ENCODE measurements at regions not wholly inside any gene's neighbourhood (a gene's known extent, or its start where the extent isn't known, plus 50 kb on each side); places are given as distances from the start of the nearest gene placed in this dataset.

DNA sequence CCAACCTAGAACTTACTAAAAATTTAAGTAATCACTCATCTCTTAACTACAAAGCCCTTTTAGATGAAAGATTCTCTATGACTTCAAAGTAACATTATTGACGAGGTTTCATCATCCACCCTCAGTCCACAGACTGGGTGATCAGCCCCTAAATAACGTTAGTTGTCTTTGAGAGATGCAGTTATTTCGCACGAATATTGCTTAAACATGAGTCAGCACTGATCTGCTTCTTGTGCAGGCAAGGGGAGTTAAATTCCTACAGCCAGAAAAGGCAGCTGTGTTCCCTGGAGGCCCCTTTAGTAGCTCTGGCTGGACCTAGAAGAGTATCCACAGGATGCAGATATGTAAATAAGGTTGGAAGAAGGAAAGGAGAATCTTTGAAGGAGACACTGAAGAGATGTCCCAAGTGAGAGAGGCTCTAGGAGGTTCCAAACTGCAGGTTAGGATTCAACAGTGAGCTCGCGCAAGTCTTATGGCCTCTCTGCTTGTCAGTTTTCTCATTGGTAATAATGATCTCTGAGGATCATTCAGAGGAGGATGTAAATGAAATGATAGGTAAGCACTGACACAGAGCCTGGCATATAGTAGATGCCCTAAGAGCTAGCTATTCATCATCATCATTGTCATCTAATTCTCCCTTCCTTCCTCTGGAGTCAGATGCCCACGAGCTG lies 122.2 kb upstream of the MAN2A1 start:
- no peak overlapping the region for H2AFZ ChIP-seq (ENCODE audit: low read length)
- H3K27me3 ChIP-seq (replicated peaks; ENCODE audit: insufficient read depth, low read length) = no peaks in the 10 kb centered on the region
- DNase-seq = no peak
- no peaks in the 10 kb centered on the region for H4K20me1 ChIP-seq (ENCODE audit: insufficient read depth, low read length)
- H3K79me2 ChIP-seq (ENCODE audit: low read length) = no peaks in the 10 kb centered on the region
- H3K27ac ChIP-seq (ENCODE audit: low read length) = no peak overlapping the region
- no peaks in the 10 kb centered on the region for H3K36me3 ChIP-seq (replicated peaks; ENCODE audit: insufficient read depth, low read length)
- H3K9me3 ChIP-seq (replicated peaks; ENCODE audit: insufficient read depth, low read length) = no peaks in the 10 kb centered on the region
- no peaks in the 10 kb centered on the region for H3K4me1 ChIP-seq (ENCODE audit: low read length)
- no peak overlapping the region for H3K4me2 ChIP-seq (ENCODE audit: low read depth, low read length)
- no peak overlapping the region for H3K9ac ChIP-seq (ENCODE audit: low read length)
- no peak overlapping the region for H3K4me3 ChIP-seq (ENCODE audit: low read length)
- no peaks in the 10 kb centered on the region for H3F3A ChIP-seq (ENCODE audit: insufficient read depth, low read length)
- no peak for TF ChIP-seq EZH2phosphoT487 (IDR thresholded peaks at IDR 0.05; ENCODE audit: low read length)
- TF ChIP-seq, protein P1, sequence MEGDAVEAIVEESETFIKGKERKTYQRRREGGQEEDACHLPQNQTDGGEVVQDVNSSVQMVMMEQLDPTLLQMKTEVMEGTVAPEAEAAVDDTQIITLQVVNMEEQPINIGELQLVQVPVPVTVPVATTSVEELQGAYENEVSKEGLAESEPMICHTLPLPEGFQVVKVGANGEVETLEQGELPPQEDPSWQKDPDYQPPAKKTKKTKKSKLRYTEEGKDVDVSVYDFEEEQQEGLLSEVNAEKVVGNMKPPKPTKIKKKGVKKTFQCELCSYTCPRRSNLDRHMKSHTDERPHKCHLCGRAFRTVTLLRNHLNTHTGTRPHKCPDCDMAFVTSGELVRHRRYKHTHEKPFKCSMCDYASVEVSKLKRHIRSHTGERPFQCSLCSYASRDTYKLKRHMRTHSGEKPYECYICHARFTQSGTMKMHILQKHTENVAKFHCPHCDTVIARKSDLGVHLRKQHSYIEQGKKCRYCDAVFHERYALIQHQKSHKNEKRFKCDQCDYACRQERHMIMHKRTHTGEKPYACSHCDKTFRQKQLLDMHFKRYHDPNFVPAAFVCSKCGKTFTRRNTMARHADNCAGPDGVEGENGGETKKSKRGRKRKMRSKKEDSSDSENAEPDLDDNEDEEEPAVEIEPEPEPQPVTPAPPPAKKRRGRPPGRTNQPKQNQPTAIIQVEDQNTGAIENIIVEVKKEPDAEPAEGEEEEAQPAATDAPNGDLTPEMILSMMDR (IDR thresholded peaks at IDR 0.05; ENCODE audit: low read length) = no peak
- TF ChIP-seq EZH2 (optimal IDR thresholded peaks at IDR 0.05; ENCODE audit: low read depth, low read length) = no peak
- no peaks in the 10 kb centered on the region; the same call in 1 of the 2 replicates for H3K9me2 ChIP-seq (replicated peaks; ENCODE audit: insufficient read depth, low read length)

DNA sequence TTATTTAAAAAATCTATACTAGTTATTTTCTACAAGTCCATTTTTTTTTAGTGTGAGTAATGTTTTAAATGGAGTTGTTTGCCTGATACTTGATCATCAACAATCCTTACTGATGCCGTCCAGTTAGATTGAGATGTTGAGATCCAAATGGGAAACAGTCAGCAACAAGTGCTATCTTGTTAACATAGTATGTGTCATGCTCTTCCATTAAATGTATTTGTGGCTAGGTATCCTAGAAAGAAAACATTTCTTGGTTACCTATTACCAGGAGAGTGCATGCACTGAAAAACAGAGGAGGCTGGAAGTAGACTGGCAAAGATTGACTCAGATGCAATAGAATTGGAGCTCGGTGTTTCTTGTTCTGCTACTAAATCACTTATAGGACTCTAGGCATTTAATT lies 123.4 kb upstream of the MAN2A1 start:
- no peaks in the 10 kb centered on the region for H3K27me3 ChIP-seq (replicated peaks; ENCODE audit: insufficient read depth, low read length)
- H2AFZ ChIP-seq (ENCODE audit: low read length) = no peak overlapping the region
- no peaks in the 10 kb centered on the region for H3K9me3 ChIP-seq (replicated peaks; ENCODE audit: insufficient read depth, low read length)
- no peak overlapping the region for H3K4me2 ChIP-seq (ENCODE audit: low read depth, low read length)
- H3K36me3 ChIP-seq (replicated peaks; ENCODE audit: insufficient read depth, low read length) = no peaks in the 10 kb centered on the region
- TF ChIP-seq EZH2phosphoT487 (IDR thresholded peaks at IDR 0.05; ENCODE audit: low read length) (no peak), EZH2 (optimal IDR thresholded peaks at IDR 0.05; ENCODE audit: low read depth, low read length) (no peak)
- no peak for DNase-seq
- H3K79me2 ChIP-seq (ENCODE audit: low read length) = no peaks in the 10 kb centered on the region
- no peak overlapping the region for H3K9ac ChIP-seq (ENCODE audit: low read length)
- H3F3A ChIP-seq (ENCODE audit: insufficient read depth, low read length) = no peaks in the 10 kb centered on the region
- no peak overlapping the region for H3K4me3 ChIP-seq (ENCODE audit: low read length)
- no peaks in the 10 kb centered on the region for H4K20me1 ChIP-seq (ENCODE audit: insufficient read depth, low read length)
- H3K27ac ChIP-seq (ENCODE audit: low read length) = no peak overlapping the region
- no peaks in the 10 kb centered on the region; the same call in 1 of the 2 replicates for H3K9me2 ChIP-seq (replicated peaks; ENCODE audit: insufficient read depth, low read length)
- no peaks in the 10 kb centered on the region for H3K4me1 ChIP-seq (ENCODE audit: low read length)

DNA sequence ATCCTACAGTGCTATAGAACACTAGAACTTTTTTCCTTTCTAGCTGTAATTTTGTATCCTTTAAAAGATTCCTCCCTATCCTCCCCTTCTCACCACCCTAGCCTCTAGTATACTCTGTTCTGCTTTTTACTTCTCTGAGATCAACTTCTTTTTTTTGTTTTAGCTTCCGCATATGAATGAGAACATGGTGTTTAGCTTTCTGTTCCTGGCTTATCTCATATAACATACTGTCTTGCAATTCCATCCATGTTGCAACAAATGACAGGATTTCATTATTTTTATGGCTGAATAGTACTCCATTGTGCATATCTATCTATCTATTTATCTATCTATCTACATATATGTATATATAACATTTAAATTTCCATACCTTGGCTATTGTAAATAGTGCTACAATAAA lies 126.0 kb upstream of the MAN2A1 start:
- no peaks in the 10 kb centered on the region for H4K20me1 ChIP-seq (ENCODE audit: insufficient read depth, low read length)
- TF ChIP-seq EZH2phosphoT487 (IDR thresholded peaks at IDR 0.05; ENCODE audit: low read length) = no peak
- TF ChIP-seq EZH2 (optimal IDR thresholded peaks at IDR 0.05; ENCODE audit: low read depth, low read length) = no peak
- TF ChIP-seq, protein P1 (IDR thresholded peaks at IDR 0.05; ENCODE audit: low read length) = no peak
- no peaks in the 10 kb centered on the region for H3K79me2 ChIP-seq (ENCODE audit: low read length)
- H3F3A ChIP-seq (ENCODE audit: insufficient read depth, low read length) = no peaks in the 10 kb centered on the region
- no peak overlapping the region for H2AFZ ChIP-seq (ENCODE audit: low read length)
- H3K27me3 ChIP-seq (replicated peaks; ENCODE audit: insufficient read depth, low read length) = no peaks in the 10 kb centered on the region
- no peak overlapping the region for H3K4me2 ChIP-seq (ENCODE audit: low read depth, low read length)
- no peak overlapping the region for H3K4me3 ChIP-seq (ENCODE audit: low read length)
- no peak overlapping the region for H3K27ac ChIP-seq (ENCODE audit: low read length)
- DNase-seq = no peak
- no peak overlapping the region for H3K9ac ChIP-seq (ENCODE audit: low read length)
- no peaks in the 10 kb centered on the region for H3K4me1 ChIP-seq (ENCODE audit: low read length)
- no peaks in the 10 kb centered on the region for H3K9me3 ChIP-seq (replicated peaks; ENCODE audit: insufficient read depth, low read length)
- H3K9me2 ChIP-seq (replicated peaks; ENCODE audit: insufficient read depth, low read length) = no peaks in the 10 kb centered on the region; the same call in 1 of the 2 replicates
- no peaks in the 10 kb centered on the region for H3K36me3 ChIP-seq (replicated peaks; ENCODE audit: insufficient read depth, low read length)

DNA sequence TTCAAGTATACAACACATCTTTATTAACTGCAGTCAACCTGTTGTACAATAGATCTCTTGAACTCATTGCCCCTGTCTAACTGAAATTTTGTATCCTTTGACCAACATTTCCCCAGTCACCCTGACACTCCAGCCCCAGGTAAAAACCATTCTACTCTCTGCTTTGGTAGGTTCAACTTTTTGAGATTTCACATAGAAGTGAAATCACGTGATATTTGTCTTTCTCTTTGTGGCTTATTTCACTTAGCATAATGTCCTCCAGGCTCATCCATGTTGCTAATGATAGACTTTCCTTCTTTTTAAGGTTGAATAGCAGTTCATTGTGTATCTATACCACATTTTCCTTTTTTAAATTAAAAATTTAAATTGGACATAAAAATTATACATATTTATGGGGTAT lies 126.5 kb upstream of the MAN2A1 start:
- TF ChIP-seq, protein P1 (IDR thresholded peaks at IDR 0.05; ENCODE audit: low read length) = no peak
- TF ChIP-seq EZH2 (optimal IDR thresholded peaks at IDR 0.05; ENCODE audit: low read depth, low read length) (no peak), EZH2phosphoT487 (IDR thresholded peaks at IDR 0.05; ENCODE audit: low read length) (no peak)
- Histone ChIP-seq H3K79me2 (ENCODE audit: low read length) (no peaks in the 10 kb centered on the region), H3K27me3 (replicated peaks; ENCODE audit: insufficient read depth, low read length) (no peaks in the 10 kb centered on the region), H4K20me1 (ENCODE audit: insufficient read depth, low read length) (no peaks in the 10 kb centered on the region), H2AFZ (ENCODE audit: low read length) (no peak overlapping the region), H3K9ac (ENCODE audit: low read length) (no peak overlapping the region), H3K4me3 (ENCODE audit: low read length) (no peak overlapping the region), H3K9me3 (replicated peaks; ENCODE audit: insufficient read depth, low read length) (no peaks in the 10 kb centered on the region), H3K9me2 (replicated peaks; ENCODE audit: insufficient read depth, low read length) (no peaks in the 10 kb centered on the region), H3K4me2 (ENCODE audit: low read depth, low read length) (no peak overlapping the region), H3K27ac (ENCODE audit: low read length) (no peak overlapping the region), H3F3A (ENCODE audit: insufficient read depth, low read length) (no peaks in the 10 kb centered on the region), H3K4me1 (ENCODE audit: low read length) (no peaks in the 10 kb centered on the region), H3K36me3 (replicated peaks; ENCODE audit: insufficient read depth, low read length) (no peaks in the 10 kb centered on the region)
- no peak for DNase-seq
